Sigmoid colon (tissue), 4 donors: ENCODE measurements at regions not wholly inside any gene's neighbourhood (a gene's known extent, or its start where the extent isn't known, plus 50 kb on each side); places are given as distances from the start of the nearest gene placed in this dataset.

ENCODE experiments used
- CTCF ChIP-seq, 4 experiments: fragments of 450-650 bp in 3 of 4; fragments of 200-600 bp in 1 of 4; IDR thresholded peaks; one replicate each; pipeline ENCODE4 v1.5.1; 2016 to 2019; ENCODE audit warnings: antibody characterized with exemption in 4 of 4, mild to moderate bottlenecking in 3 of 4, moderate library complexity in 2 of 4
- EP300 ChIP-seq, 4 donors: sonication (generic); formaldehyde crosslinking; IDR thresholded peaks; one replicate each; pipeline ENCODE4 v1.6.1; 2017; ENCODE audit warnings: antibody characterized with exemption in 4 of 4

DNA sequence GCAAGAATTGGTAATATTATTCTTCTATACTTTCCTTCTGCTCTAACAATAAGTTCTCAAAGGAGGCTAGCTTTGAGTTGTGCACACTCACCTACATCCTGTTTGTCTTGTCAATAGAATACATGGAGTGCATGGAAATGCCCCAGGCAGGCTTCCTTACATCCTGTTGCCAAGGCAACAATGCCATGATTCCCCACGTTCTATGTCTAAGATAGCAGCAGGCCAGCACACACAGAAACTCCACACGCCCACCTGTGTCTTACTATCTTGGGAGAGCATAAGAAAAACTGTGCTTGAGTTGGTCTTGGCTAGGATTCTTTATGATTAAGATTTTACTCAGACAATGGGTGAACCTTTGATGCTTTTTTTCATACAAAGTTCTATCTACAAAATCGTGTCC, 379.2 kb downstream of the AASDHPPT start:
- TF ChIP-seq EP300 (IDR thresholded peaks at IDR 0.05) (no peak), CTCF (IDR thresholded peaks at IDR 0.05) (no peak)
